ENCODE measurements at regions not wholly inside any gene's neighbourhood (a gene's known extent, or its start where the extent isn't known, plus 50 kb on each side); places are given as distances from the start of the nearest gene placed in this dataset.

DNA sequence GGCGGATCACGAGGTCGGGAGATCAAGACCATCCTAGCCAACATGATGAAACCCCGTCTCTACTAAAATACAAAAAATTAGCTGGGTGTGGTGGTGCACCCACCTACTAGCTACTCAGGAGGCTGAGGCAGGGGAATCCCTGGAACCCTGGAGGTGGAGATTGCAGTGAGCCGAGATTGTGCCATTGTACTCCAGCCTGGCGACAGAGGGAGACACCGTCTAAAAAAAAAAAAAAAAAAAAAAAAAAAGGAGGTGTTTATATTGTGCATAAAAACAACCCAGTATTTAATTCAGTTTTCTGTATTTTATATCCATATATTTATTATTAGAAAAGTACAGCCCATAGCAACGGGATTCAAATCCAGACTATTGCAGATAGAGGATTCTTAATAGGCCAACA, 129.1 kb upstream of the SOX2 start:
- no peaks in the 10 kb centered on the region for H3K36me3 ChIP-seq (ENCODE audit: control insufficient read depth, insufficient read depth, low read length)
- no peak for TF ChIP-seq CTCF (IDR thresholded peaks at IDR 0.05; ENCODE audit: insufficient read depth, low read depth, low read length)
- CTCF ChIA-PET: no interaction called here
- POLR2A ChIA-PET: no interaction called here
- no peak overlapping the region for H3K4me3 ChIP-seq (ENCODE audit: low read depth, low read length)
- H3K27me3 ChIP-seq (ENCODE audit: control insufficient read depth, insufficient read depth, low read length): no peaks in the 10 kb centered on the region
- no peak for DNase-seq (ENCODE audit: low read depth)

DNA sequence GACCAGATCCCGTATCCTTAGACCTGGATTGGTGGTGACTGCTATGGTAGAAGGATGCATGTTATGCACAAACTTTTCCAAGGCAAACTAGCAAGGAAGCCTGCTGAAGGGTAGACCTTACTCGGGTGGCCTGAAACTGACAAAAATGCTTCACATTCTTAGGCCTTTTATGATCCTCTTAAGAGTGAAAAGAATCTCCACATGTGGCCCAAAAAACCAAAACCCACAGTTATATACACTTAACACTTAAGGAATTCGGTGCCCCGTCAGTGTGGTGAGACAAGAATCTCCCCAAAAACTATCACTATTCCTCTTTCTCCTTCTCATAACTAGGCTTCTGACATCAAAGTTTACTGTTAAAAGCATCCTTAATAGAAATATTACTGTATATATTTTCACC, 130.1 kb upstream of the SOX2 start:
- Histone ChIP-seq H3K36me3 (ENCODE audit: control insufficient read depth, insufficient read depth, low read length) (no peaks in the 10 kb centered on the region), H3K27me3 (ENCODE audit: control insufficient read depth, insufficient read depth, low read length) (no peaks in the 10 kb centered on the region), H3K4me3 (ENCODE audit: low read depth, low read length) (no peak overlapping the region)
- POLR2A ChIA-PET: no interaction called here
- CTCF ChIA-PET: no interaction called here
- TF ChIP-seq CTCF (IDR thresholded peaks at IDR 0.05; ENCODE audit: insufficient read depth, low read depth, low read length): no peak
- no peak for DNase-seq (ENCODE audit: low read depth)

GRCh38 chr3:181578743-181579142, 133.0 kb upstream of the SOX2 start:
- H3K27me3 ChIP-seq (ENCODE audit: control insufficient read depth, insufficient read depth, low read length): no peaks in the 10 kb centered on the region
- no peaks in the 10 kb centered on the region for H3K36me3 ChIP-seq (ENCODE audit: control insufficient read depth, insufficient read depth, low read length)
- CTCF ChIA-PET: no interaction called here
- no peak for TF ChIP-seq CTCF (IDR thresholded peaks at IDR 0.05; ENCODE audit: insufficient read depth, low read depth, low read length)
- DNase-seq (ENCODE audit: low read depth): no peak
- POLR2A ChIA-PET: no interaction called here
- H3K4me3 ChIP-seq (ENCODE audit: low read depth, low read length): no peak overlapping the region

DNA sequence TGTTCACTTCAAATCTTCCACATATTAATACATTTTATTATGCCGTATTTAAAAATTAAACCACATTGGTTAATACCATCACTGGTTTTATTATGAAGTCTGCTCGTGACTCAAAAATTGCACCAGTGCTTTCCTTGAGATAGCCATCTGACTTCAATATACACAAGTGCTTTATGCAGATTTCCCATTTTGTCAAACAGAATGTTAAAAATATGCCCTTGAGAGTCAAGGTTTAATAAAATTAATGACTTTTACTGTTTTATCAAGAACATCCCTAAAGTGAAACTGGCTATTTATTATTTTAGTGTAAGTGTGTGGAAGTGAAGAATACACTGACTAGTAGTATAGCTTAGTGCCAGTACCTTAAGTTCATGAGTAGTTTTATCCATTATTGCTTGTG, 139.3 kb upstream of the SOX2 start:
- H3K4me3 ChIP-seq (ENCODE audit: low read depth, low read length): no peak overlapping the region
- ChIA-PET CTCF (no interaction called here), POLR2A (no interaction called here)
- no peak for DNase-seq (ENCODE audit: low read depth)
- no peaks in the 10 kb centered on the region for H3K36me3 ChIP-seq (ENCODE audit: control insufficient read depth, insufficient read depth, low read length)
- TF ChIP-seq CTCF (IDR thresholded peaks at IDR 0.05; ENCODE audit: insufficient read depth, low read depth, low read length): no peak
- no peaks in the 10 kb centered on the region for H3K27me3 ChIP-seq (ENCODE audit: control insufficient read depth, insufficient read depth, low read length)

DNA sequence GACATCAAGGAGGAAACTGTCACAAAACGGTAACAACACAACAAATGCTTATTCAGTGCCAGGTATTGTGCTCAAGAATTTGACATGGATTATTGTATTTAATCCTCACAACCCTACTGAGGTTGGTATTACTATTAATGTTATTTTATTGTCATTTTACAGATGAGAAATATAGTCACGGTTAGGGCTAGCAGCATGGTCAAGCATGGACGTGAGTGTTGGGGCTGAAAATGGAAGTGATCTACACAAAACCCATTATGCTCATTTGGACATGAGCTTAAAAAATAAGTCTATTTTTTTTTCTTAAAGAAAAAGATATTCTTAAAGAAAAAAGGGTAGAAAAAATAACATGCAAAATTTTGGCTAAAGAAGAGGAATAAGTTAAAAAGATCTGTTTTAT, 141.3 kb upstream of the SOX2 start:
- ChIA-PET CTCF (no interaction called here), POLR2A (interaction anchor here (0.6 kb wide), 1 partner anchor 18 kb away, joined by 5 read pairs; no protein-coding TSS in a partner anchor)
- Histone ChIP-seq H3K27me3 (ENCODE audit: control insufficient read depth, insufficient read depth, low read length) (no peaks in the 10 kb centered on the region), H3K36me3 (ENCODE audit: control insufficient read depth, insufficient read depth, low read length) (no peaks in the 10 kb centered on the region), H3K4me3 (ENCODE audit: low read depth, low read length) (no peak overlapping the region)
- no peak for DNase-seq (ENCODE audit: low read depth)
- no peak for TF ChIP-seq CTCF (IDR thresholded peaks at IDR 0.05; ENCODE audit: insufficient read depth, low read depth, low read length)
